ENCODE measurements at regions not wholly inside any gene's neighbourhood (a gene's known extent, or its start where the extent isn't known, plus 50 kb on each side); places are given as distances from the start of the nearest gene placed in this dataset.

- H3K27me3 ChIP-seq (replicated peaks; ENCODE audit: insufficient read depth, low read length): no peaks in the 10 kb centered on the region
- TF ChIP-seq CTCF (IDR thresholded peaks at IDR 0.05; ENCODE audit: low read length): no peak
- no peak for TF ChIP-seq EZH2phosphoT487 (IDR thresholded peaks at IDR 0.05; ENCODE audit: low read length)
- no peak for TF ChIP-seq EZH2 (optimal IDR thresholded peaks at IDR 0.05; ENCODE audit: low read depth, low read length)
- H3K4me2 ChIP-seq (ENCODE audit: low read depth, low read length): no peak overlapping the region
Observed at GRCh38 chr4:111807576-111807975, 337.7 kb upstream of the FAM241A start.

GRCh38 chr4:111808174-111808573 lies 337.1 kb upstream of the FAM241A start:
- no peak for TF ChIP-seq EZH2 (optimal IDR thresholded peaks at IDR 0.05; ENCODE audit: low read depth, low read length)
- TF ChIP-seq CTCF (IDR thresholded peaks at IDR 0.05; ENCODE audit: low read length): no peak
- no peak for TF ChIP-seq EZH2phosphoT487 (IDR thresholded peaks at IDR 0.05; ENCODE audit: low read length)
- H3K36me3 ChIP-seq (replicated peaks; ENCODE audit: insufficient read depth, low read length): no peaks in the 10 kb centered on the region
- H3K9ac ChIP-seq (ENCODE audit: low read length): no peak overlapping the region
- H3K4me1 ChIP-seq (ENCODE audit: low read length): no peaks in the 10 kb centered on the region
- H3K27me3 ChIP-seq (replicated peaks; ENCODE audit: insufficient read depth, low read length): no peaks in the 10 kb centered on the region
- no peak for DNase-seq
- no peak overlapping the region for H2AFZ ChIP-seq (ENCODE audit: low read length)
- no peak overlapping the region for H3K4me2 ChIP-seq (ENCODE audit: low read depth, low read length)
- H3K9me2 ChIP-seq (replicated peaks; ENCODE audit: insufficient read depth, low read length): no peaks in the 10 kb centered on the region
- no peaks in the 10 kb centered on the region for H3K79me2 ChIP-seq (ENCODE audit: low read length)
- H3K4me3 ChIP-seq (ENCODE audit: low read length): no peak overlapping the region
- H4K20me1 ChIP-seq (ENCODE audit: insufficient read depth, low read length): no peaks in the 10 kb centered on the region
- no peaks in the 10 kb centered on the region for H3K9me3 ChIP-seq (replicated peaks; ENCODE audit: insufficient read depth, low read length)
- H3K27ac ChIP-seq (ENCODE audit: low read length): no peak overlapping the region
- H3F3A ChIP-seq (ENCODE audit: insufficient read depth, low read length): no peaks in the 10 kb centered on the region

More at GRCh38 chr4:111807576-111807975, 337.7 kb upstream of the FAM241A start:
- no peaks in the 10 kb centered on the region for H4K20me1 ChIP-seq (ENCODE audit: insufficient read depth, low read length)
- no peaks in the 10 kb centered on the region for H3K9me2 ChIP-seq (replicated peaks; ENCODE audit: insufficient read depth, low read length)
- H2AFZ ChIP-seq (ENCODE audit: low read length): no peak overlapping the region
- no peaks in the 10 kb centered on the region for H3F3A ChIP-seq (ENCODE audit: insufficient read depth, low read length)
- H3K9me3 ChIP-seq (replicated peaks; ENCODE audit: insufficient read depth, low read length): no peaks in the 10 kb centered on the region
- H3K9ac ChIP-seq (ENCODE audit: low read length): no peak overlapping the region
- H3K4me3 ChIP-seq (ENCODE audit: low read length): no peak overlapping the region
- no peaks in the 10 kb centered on the region for H3K4me1 ChIP-seq (ENCODE audit: low read length)
- H3K27ac ChIP-seq (ENCODE audit: low read length): no peak overlapping the region
- H3K36me3 ChIP-seq (replicated peaks; ENCODE audit: insufficient read depth, low read length): no peaks in the 10 kb centered on the region
- no peaks in the 10 kb centered on the region for H3K79me2 ChIP-seq (ENCODE audit: low read length)
- no peak for DNase-seq

GRCh38 chr4:111811661-111812060 lies 333.6 kb upstream of the FAM241A start:
- H3K9ac ChIP-seq (ENCODE audit: low read length): no peak overlapping the region
- H3K4me1 ChIP-seq (ENCODE audit: low read length): no peaks in the 10 kb centered on the region
- no peaks in the 10 kb centered on the region for H3K79me2 ChIP-seq (ENCODE audit: low read length)
- no peaks in the 10 kb centered on the region for H3K9me2 ChIP-seq (replicated peaks; ENCODE audit: insufficient read depth, low read length)
- no peak for DNase-seq
- no peak for TF ChIP-seq EZH2 (optimal IDR thresholded peaks at IDR 0.05; ENCODE audit: low read depth, low read length)
- TF ChIP-seq CTCF (IDR thresholded peaks at IDR 0.05; ENCODE audit: low read length): no peak
- TF ChIP-seq EZH2phosphoT487 (IDR thresholded peaks at IDR 0.05; ENCODE audit: low read length): no peak
- no peaks in the 10 kb centered on the region for H3K27me3 ChIP-seq (replicated peaks; ENCODE audit: insufficient read depth, low read length)
- no peak overlapping the region for H3K4me3 ChIP-seq (ENCODE audit: low read length)
- H3F3A ChIP-seq (ENCODE audit: insufficient read depth, low read length): no peaks in the 10 kb centered on the region
- H3K27ac ChIP-seq (ENCODE audit: low read length): no peak overlapping the region
- no peaks in the 10 kb centered on the region for H3K36me3 ChIP-seq (replicated peaks; ENCODE audit: insufficient read depth, low read length)
- H3K9me3 ChIP-seq (replicated peaks; ENCODE audit: insufficient read depth, low read length): no peaks in the 10 kb centered on the region
- H4K20me1 ChIP-seq (ENCODE audit: insufficient read depth, low read length): no peaks in the 10 kb centered on the region
- no peak overlapping the region for H3K4me2 ChIP-seq (ENCODE audit: low read depth, low read length)
- H2AFZ ChIP-seq (ENCODE audit: low read length): no peak overlapping the region

Data from MM.1S (cell line).